ENCODE measurements at regions not wholly inside any gene's neighbourhood (a gene's known extent, or its start where the extent isn't known, plus 50 kb on each side); places are given as distances from the start of the nearest gene placed in this dataset.

- no peak for TF ChIP-seq CTCF (IDR thresholded peaks at IDR 0.05; ENCODE audit: insufficient read depth, low read length)
- TF ChIP-seq SPI1 (IDR thresholded peaks at IDR 0.05; ENCODE audit: borderline replicate concordance, low read depth), result no peak
- TF ChIP-seq, protein P1, sequence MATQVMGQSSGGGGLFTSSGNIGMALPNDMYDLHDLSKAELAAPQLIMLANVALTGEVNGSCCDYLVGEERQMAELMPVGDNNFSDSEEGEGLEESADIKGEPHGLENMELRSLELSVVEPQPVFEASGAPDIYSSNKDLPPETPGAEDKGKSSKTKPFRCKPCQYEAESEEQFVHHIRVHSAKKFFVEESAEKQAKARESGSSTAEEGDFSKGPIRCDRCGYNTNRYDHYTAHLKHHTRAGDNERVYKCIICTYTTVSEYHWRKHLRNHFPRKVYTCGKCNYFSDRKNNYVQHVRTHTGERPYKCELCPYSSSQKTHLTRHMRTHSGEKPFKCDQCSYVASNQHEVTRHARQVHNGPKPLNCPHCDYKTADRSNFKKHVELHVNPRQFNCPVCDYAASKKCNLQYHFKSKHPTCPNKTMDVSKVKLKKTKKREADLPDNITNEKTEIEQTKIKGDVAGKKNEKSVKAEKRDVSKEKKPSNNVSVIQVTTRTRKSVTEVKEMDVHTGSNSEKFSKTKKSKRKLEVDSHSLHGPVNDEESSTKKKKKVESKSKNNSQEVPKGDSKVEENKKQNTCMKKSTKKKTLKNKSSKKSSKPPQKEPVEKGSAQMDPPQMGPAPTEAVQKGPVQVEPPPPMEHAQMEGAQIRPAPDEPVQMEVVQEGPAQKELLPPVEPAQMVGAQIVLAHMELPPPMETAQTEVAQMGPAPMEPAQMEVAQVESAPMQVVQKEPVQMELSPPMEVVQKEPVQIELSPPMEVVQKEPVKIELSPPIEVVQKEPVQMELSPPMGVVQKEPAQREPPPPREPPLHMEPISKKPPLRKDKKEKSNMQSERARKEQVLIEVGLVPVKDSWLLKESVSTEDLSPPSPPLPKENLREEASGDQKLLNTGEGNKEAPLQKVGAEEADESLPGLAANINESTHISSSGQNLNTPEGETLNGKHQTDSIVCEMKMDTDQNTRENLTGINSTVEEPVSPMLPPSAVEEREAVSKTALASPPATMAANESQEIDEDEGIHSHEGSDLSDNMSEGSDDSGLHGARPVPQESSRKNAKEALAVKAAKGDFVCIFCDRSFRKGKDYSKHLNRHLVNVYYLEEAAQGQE (IDR thresholded peaks at IDR 0.05; ENCODE audit: insufficient replicate concordance, low read depth), result no peak
- no peak for TF ChIP-seq POLR2AphosphoS5 (IDR thresholded peaks at IDR 0.05; ENCODE audit: low read depth)
Observed at GRCh38 chr1:38297842-38298241, 251.2 kb upstream of the POU3F1 start.

Measured in HL-60 (cell line).